SU-DHL-6 (cell line): ENCODE measurements at regions not wholly inside any gene's neighbourhood (a gene's known extent, or its start where the extent isn't known, plus 50 kb on each side); places are given as distances from the start of the nearest gene placed in this dataset.

Experiments used
- H2AFZ ChIP-seq: fragments of 200-600 bp; sonication (generic); 2 replicates; pipeline ENCODE4 v1.6.1; 2014; ENCODE audit warnings: low read depth, mild to moderate bottlenecking, moderate library complexity, mixed read lengths, antibody characterized with exemption, low read length; ENCODE audit not compliant: severe bottlenecking
- H3F3A ChIP-seq: fragments of 200-600 bp; shearing (Covaris generic); 2 replicates; pipeline ENCODE4 v1.6.0; 2016; ENCODE audit warnings: antibody characterized with exemption, mild to moderate bottlenecking; ENCODE audit not compliant: insufficient read depth
- H3K27ac ChIP-seq: fragments of 200-600 bp; sonication (generic); 2 replicates; pipeline ENCODE4 v1.5.1; 2016; ENCODE audit warnings: low read depth, mild to moderate bottlenecking, low read length, moderate library complexity, mixed read lengths
- H3K27me3 ChIP-seq: fragments of 200-600 bp; sonication (generic), shearing (Covaris generic); 2 replicates; pipeline ENCODE4 v1.6.0; 2014; ENCODE audit warnings: mild to moderate bottlenecking, low read length
- H3K36me3 ChIP-seq: fragments of 200-600 bp; sonication (generic); 2 replicates; pipeline ENCODE4 v1.6.1; 2014; ENCODE audit warnings: mild to moderate bottlenecking, low read length, mixed read lengths
- H3K4me2 ChIP-seq: fragments of 300-600, 200-600 bp; shearing (Covaris generic), sonication (generic); 2 replicates; pipeline ENCODE4 v1.6.0; 2014; ENCODE audit warnings: low read length, low read depth, mild to moderate bottlenecking; ENCODE audit not compliant: poor library complexity, severe bottlenecking
- H3K4me3 ChIP-seq: fragments of 200-600 bp; sonication (generic); 2 replicates; pipeline ENCODE4 v1.5.1; 2014; ENCODE audit warnings: antibody characterized with exemption, low read length, mild to moderate bottlenecking, mixed read lengths; ENCODE audit not compliant: insufficient read depth, poor library complexity, severe bottlenecking
- H3K79me2 ChIP-seq: fragments of 200-600 bp; sonication (generic); 2 replicates; pipeline ENCODE4 v1.6.1; 2014; ENCODE audit warnings: mild to moderate bottlenecking, low read length, moderate library complexity; ENCODE audit not compliant: insufficient read depth
- H3K9ac ChIP-seq: fragments of 200-600 bp; sonication (generic); 2 replicates; pipeline ENCODE4 v1.7.0; 2014; ENCODE audit warnings: mild to moderate bottlenecking, low read length
- H3K9me2 ChIP-seq: fragments of 200-600 bp; sonication (generic); replicated peaks from 2 replicates; pipeline ENCODE4 v1.6.1; 2014; ENCODE audit warnings: low read length; ENCODE audit not compliant: insufficient read depth
- H3K9me3 ChIP-seq: fragments of 200-600 bp; sonication (generic); 2 replicates; pipeline ENCODE4 v1.6.1; 2014; ENCODE audit warnings: low read length, mixed read lengths; ENCODE audit not compliant: insufficient read depth
- H4K20me1 ChIP-seq: fragments of 200-600 bp; sonication (generic); 2 replicates; pipeline ENCODE4 v1.6.1; 2014; ENCODE audit warnings: low read depth, mild to moderate bottlenecking, antibody characterized with exemption, low read length, moderate library complexity, mixed read lengths
- CTCF ChIP-seq: fragments of 200-600 bp; sonication (generic); IDR thresholded peaks from one replicate; pipeline ENCODE4 v1.5.1; 2017; ENCODE audit warnings: antibody characterized with exemption, mild to moderate bottlenecking, low read length, moderate library complexity; ENCODE audit not compliant: insufficient read depth, poor library complexity, severe bottlenecking
- EZH2phosphoT487 ChIP-seq: fragments of 200-600 bp; sonication (generic), shearing (Covaris generic); conservative IDR thresholded peaks from 2 replicates; pipeline ENCODE4 v1.6.1; 2018; ENCODE audit warnings: mild to moderate bottlenecking, antibody characterized with exemption, low read length, moderate library complexity, mixed read lengths

GRCh38 chr14:104286496-104286895, 148.1 kb downstream of the KIF26A start:
- no peak overlapping the region for H3K4me3 ChIP-seq
- no peak overlapping the region for H3K27ac ChIP-seq
- no peak overlapping the region for H3K4me2 ChIP-seq
- no peaks in the 10 kb centered on the region for H3F3A ChIP-seq
- no peaks in the 10 kb centered on the region for H3K9me2 ChIP-seq
- TF ChIP-seq EZH2phosphoT487 (no peak), CTCF (no peak)
- H3K9me3 ChIP-seq = no peaks in the 10 kb centered on the region
- no peaks in the 10 kb centered on the region for H3K36me3 ChIP-seq
- no peak overlapping the region for H3K9ac ChIP-seq
- no peak overlapping the region for H2AFZ ChIP-seq
- H3K27me3 ChIP-seq = no peaks in the 10 kb centered on the region
- H3K79me2 ChIP-seq = no peaks in the 10 kb centered on the region
- H4K20me1 ChIP-seq = no peaks in the 10 kb centered on the region

GRCh38 chr14:104287301-104288009, 149.1 kb downstream of the KIF26A start:
- H3K27ac ChIP-seq = no peak overlapping the region
- no peaks in the 10 kb centered on the region for H3F3A ChIP-seq
- H3K9ac ChIP-seq = no peak overlapping the region
- no peak for TF ChIP-seq EZH2phosphoT487
- TF ChIP-seq CTCF = no peak
- H3K9me3 ChIP-seq = no peaks in the 10 kb centered on the region
- no peaks in the 10 kb centered on the region for H3K27me3 ChIP-seq
- no peak overlapping the region for H2AFZ ChIP-seq
- no peaks in the 10 kb centered on the region for H3K9me2 ChIP-seq
- no peaks in the 10 kb centered on the region for H3K79me2 ChIP-seq
- no peak overlapping the region for H3K4me2 ChIP-seq
- H4K20me1 ChIP-seq = no peaks in the 10 kb centered on the region
- H3K36me3 ChIP-seq = no peaks in the 10 kb centered on the region
- no peak overlapping the region for H3K4me3 ChIP-seq

GRCh38 chr14:104288272-104288671, 149.9 kb downstream of the KIF26A start:
- TF ChIP-seq CTCF (no peak), EZH2phosphoT487 (no peak)
- no peaks in the 10 kb centered on the region for H3K36me3 ChIP-seq
- H2AFZ ChIP-seq = no peak overlapping the region
- H3K9me2 ChIP-seq = no peaks in the 10 kb centered on the region
- H3K9ac ChIP-seq = no peak overlapping the region
- H3K4me3 ChIP-seq = no peak overlapping the region
- H3K9me3 ChIP-seq = no peaks in the 10 kb centered on the region
- H3K27ac ChIP-seq = no peak overlapping the region
- no peak overlapping the region for H3K4me2 ChIP-seq
- H3K79me2 ChIP-seq = no peaks in the 10 kb centered on the region
- H3F3A ChIP-seq = no peaks in the 10 kb centered on the region
- H3K27me3 ChIP-seq = no peaks in the 10 kb centered on the region
- H4K20me1 ChIP-seq = no peaks in the 10 kb centered on the region
